ENCODE measurements at regions not wholly inside any gene's neighbourhood (a gene's known extent, or its start where the extent isn't known, plus 50 kb on each side); places are given as distances from the start of the nearest gene placed in this dataset.

DNA sequence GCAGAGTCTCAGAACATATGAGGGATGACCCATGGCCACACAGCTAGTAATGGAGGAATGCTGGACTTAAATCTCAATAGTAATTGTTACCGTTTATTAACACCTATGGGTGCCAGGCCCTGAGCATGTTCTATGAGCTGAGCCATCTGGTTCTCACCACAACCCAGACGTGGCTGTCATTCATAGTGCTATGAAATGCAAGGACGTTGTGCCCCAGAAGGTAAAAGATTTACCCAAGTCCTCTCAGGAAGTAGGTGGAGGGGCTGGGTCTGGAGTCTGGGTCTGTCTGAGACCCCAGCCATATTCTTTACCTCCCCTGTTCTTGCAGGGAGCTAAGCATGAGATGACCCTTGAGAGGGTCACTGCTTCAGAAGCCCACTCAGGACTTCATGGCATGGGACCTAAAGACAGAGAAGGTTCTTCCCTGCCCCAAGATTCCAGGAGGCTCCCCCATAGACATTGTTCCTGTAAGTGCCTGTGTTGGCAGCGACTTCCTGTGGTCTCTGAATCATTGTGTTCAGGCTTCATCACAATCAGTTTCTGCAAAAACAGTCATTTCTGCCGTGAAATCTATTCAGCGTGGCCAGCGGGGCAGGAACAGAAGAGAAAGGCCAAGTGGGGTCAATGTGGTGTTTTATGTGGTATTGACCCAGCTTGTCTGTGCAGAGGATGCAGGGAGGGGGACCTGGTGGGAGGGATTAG is 475.4 kb downstream of the PTPRU start:
- H3K4me3 ChIP-seq (ENCODE audit: low read length): no peak overlapping the region
- no peaks in the 10 kb centered on the region for H3F3A ChIP-seq (ENCODE audit: control insufficient read depth, insufficient read depth)
- no peaks in the 10 kb centered on the region for H4K20me1 ChIP-seq (ENCODE audit: control insufficient read depth, insufficient read depth, low read depth, low read length)
- no peaks in the 10 kb centered on the region for H3K27me3 ChIP-seq (ENCODE audit: control insufficient read depth, low read length)
- H3K4me1 ChIP-seq (ENCODE audit: control insufficient read depth, low read length): peaks cover 14% of the 10 kb centered on the region
- no peaks in the 10 kb centered on the region for H3K9me3 ChIP-seq (ENCODE audit: control insufficient read depth, insufficient read depth, low read length)
- H3K4me2 ChIP-seq (ENCODE audit: low read length): no peak overlapping the region
- H3K36me3 ChIP-seq (ENCODE audit: control insufficient read depth, low read length): no peaks in the 10 kb centered on the region
- TF ChIP-seq CTCF (IDR thresholded peaks at IDR 0.05; ENCODE audit: low read depth, low read length, poor library complexity, severe bottlenecking) (no peak), EZH2phosphoT487 (IDR thresholded peaks at IDR 0.05; ENCODE audit: borderline replicate concordance, low read length) (no peak)
- no peaks in the 10 kb centered on the region for H3K79me2 ChIP-seq (ENCODE audit: control insufficient read depth, low read length)
- H3K27ac ChIP-seq (ENCODE audit: low read depth, low read length): no peak overlapping the region
- H3K9me2 ChIP-seq (replicated peaks; ENCODE audit: control insufficient read depth, low read length): no peaks in the 10 kb centered on the region

DNA sequence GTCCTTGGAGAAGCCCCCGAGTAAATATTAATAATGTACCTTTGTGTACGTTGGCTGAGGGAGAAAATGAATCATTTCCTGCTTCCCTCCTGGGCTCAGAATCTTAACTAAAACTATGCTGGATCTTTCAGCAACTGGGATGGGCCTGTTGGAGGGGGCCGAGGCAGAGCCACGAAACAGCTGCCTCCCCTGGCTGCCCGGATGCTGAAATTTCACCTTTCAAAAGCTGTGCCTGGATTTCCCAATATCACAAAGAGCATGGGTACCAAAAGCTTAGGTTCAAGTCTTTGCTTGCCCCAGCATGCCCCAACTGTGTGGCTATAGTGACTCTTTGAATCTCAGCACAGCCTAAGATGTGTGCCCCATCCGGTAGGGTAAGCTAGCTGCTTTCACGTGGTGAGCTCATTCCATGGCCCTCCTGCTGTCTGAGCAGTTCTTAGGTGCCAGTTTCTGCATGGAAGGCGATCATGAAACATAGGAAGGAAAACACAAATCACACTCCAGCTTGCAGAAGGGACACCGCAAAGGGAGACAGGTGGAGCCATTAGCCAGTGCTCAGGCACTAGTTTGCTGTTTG is 473.5 kb downstream of the PTPRU start:
- Histone ChIP-seq H3K79me2 (ENCODE audit: control insufficient read depth, low read length) (no peaks in the 10 kb centered on the region), H3K27me3 (ENCODE audit: control insufficient read depth, low read length) (no peaks in the 10 kb centered on the region), H3K9me3 (ENCODE audit: control insufficient read depth, insufficient read depth, low read length) (no peaks in the 10 kb centered on the region), H3K9me2 (replicated peaks; ENCODE audit: control insufficient read depth, low read length) (no peaks in the 10 kb centered on the region), H3K27ac (ENCODE audit: low read depth, low read length) (no peak overlapping the region), H3K4me3 (ENCODE audit: low read length) (no peak overlapping the region), H3F3A (ENCODE audit: control insufficient read depth, insufficient read depth) (no peaks in the 10 kb centered on the region), H3K4me1 (ENCODE audit: control insufficient read depth, low read length) (peaks cover 14% of the 10 kb centered on the region), H3K4me2 (ENCODE audit: low read length) (no peak overlapping the region), H3K36me3 (ENCODE audit: control insufficient read depth, low read length) (no peaks in the 10 kb centered on the region), H4K20me1 (ENCODE audit: control insufficient read depth, insufficient read depth, low read depth, low read length) (no peaks in the 10 kb centered on the region)
- TF ChIP-seq EZH2phosphoT487 (IDR thresholded peaks at IDR 0.05; ENCODE audit: borderline replicate concordance, low read length): no peak
- TF ChIP-seq CTCF (IDR thresholded peaks at IDR 0.05; ENCODE audit: low read depth, low read length, poor library complexity, severe bottlenecking): no peak

DNA sequence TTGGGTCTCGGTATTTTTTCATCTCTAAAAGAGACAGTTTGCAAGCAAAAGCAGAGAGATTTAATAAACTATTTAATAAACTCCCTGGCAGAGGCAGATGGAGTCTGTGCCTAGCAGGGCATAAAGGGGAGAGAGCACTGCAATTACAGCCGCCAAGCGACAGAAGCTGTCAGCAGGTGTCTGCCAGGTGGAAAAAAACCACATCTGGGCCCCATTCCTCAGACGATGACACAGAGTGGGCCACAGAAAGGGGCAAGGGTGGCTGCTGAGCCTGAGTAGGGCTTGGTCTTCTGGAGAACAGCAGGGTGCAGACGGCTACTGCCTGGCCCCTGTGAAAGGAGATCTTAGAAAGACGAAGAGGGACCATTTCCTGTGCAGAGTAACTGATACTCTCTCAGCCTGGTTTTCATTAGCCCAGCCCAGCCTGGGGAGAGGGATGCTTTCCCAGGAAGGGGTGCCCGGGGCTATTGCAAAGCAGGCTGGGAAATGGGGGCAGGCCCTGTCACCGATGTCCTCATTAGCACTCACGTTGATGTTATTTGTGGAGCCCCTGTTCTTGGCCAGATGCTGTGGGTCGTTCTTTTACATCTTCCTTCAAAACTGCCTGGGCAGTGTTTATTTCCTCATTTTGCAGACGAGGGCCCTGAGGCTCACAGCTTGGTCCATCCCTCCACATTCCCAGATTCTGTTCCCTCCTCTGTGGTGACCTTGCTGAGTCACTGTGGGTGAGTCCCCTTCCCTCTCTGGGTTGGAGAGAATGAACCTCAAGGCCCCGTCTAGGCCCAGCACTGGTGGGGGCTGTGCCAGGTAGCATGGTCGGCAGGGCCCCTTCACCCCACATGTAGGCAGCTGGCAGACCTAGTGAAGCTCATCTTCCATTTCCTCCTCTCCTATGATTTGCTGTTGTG is 472.7 kb downstream of the PTPRU start:
- H3F3A ChIP-seq (ENCODE audit: control insufficient read depth, insufficient read depth): no peaks in the 10 kb centered on the region
- H3K79me2 ChIP-seq (ENCODE audit: control insufficient read depth, low read length): no peaks in the 10 kb centered on the region
- peak overlapping the region; percentile 9; the same call in 1 of the 2 replicates for H3K4me2 ChIP-seq (ENCODE audit: low read length)
- H3K9me2 ChIP-seq (replicated peaks; ENCODE audit: control insufficient read depth, low read length): no peaks in the 10 kb centered on the region
- no peak overlapping the region for H3K27ac ChIP-seq (ENCODE audit: low read depth, low read length)
- no peak overlapping the region for H3K4me3 ChIP-seq (ENCODE audit: low read length)
- no peaks in the 10 kb centered on the region for H4K20me1 ChIP-seq (ENCODE audit: control insufficient read depth, insufficient read depth, low read depth, low read length)
- no peaks in the 10 kb centered on the region for H3K9me3 ChIP-seq (ENCODE audit: control insufficient read depth, insufficient read depth, low read length)
- H3K4me1 ChIP-seq (ENCODE audit: control insufficient read depth, low read length): peaks cover 14% of the 10 kb centered on the region
- H3K27me3 ChIP-seq (ENCODE audit: control insufficient read depth, low read length): no peaks in the 10 kb centered on the region
- no peak for TF ChIP-seq CTCF (IDR thresholded peaks at IDR 0.05; ENCODE audit: low read depth, low read length, poor library complexity, severe bottlenecking)
- TF ChIP-seq EZH2phosphoT487 (IDR thresholded peaks at IDR 0.05; ENCODE audit: borderline replicate concordance, low read length): no peak
- no peaks in the 10 kb centered on the region for H3K36me3 ChIP-seq (ENCODE audit: control insufficient read depth, low read length)
